ENCODE measurements at regions not wholly inside any gene's neighbourhood (a gene's known extent, or its start where the extent isn't known, plus 50 kb on each side); places are given as distances from the start of the nearest gene placed in this dataset.

GRCh38 chrX:145464650-145465049 is 217.3 kb downstream of the SPANXN1 start:
- H3K9ac ChIP-seq (ENCODE audit: low read depth in 1 of 2, low read length in 2 of 2) = no peak overlapping the region
- no peak for DNase-seq (ENCODE audit: low spot score)
- H3K36me3 ChIP-seq (ENCODE audit: control insufficient read depth in 4 of 4, insufficient read depth in 3 of 4, low read depth in 1 of 4, low read length in 3 of 4) = no peaks in the 10 kb centered on the region
- 70% methylated on average over 3 of the region's 3 CpGs for WGBS
- H3K27me3 ChIP-seq (ENCODE audit: control insufficient read depth in 4 of 4, insufficient read depth in 4 of 4, low read length in 3 of 4) = no peaks in the 10 kb centered on the region
- H3K4me1 ChIP-seq (ENCODE audit: control insufficient read depth in 4 of 4, insufficient read depth in 4 of 4, low read length in 3 of 4) = no peaks in the 10 kb centered on the region
- H3K9me3 ChIP-seq (ENCODE audit: control insufficient read depth in 4 of 4, low read length in 3 of 4) = peaks cover 0 to 10% (median 0%) of the 10 kb centered on the region in 4 donors
- TF ChIP-seq CTCF (IDR thresholded peaks at IDR 0.05; ENCODE audit: low read depth, low read length, missing input control) = no peak
- TF ChIP-seq SP1 (IDR thresholded peaks at IDR 0.05) = no peak
- no peak for TF ChIP-seq YY1 (IDR thresholded peaks at IDR 0.05)
- no peak for TF ChIP-seq RXRA (IDR thresholded peaks at IDR 0.05)
- TF ChIP-seq FOXA1 (IDR thresholded peaks at IDR 0.05) = no peak
- no peak for TF ChIP-seq HNF4A (conservative IDR thresholded peaks at IDR 0.05)
- no peak for TF ChIP-seq GABPA (IDR thresholded peaks at IDR 0.05 in 1 of 2, conservative IDR thresholded peaks at IDR 0.05 in 1 of 2)
- no peak for TF ChIP-seq HNF4G (IDR thresholded peaks at IDR 0.05)
- TF ChIP-seq MAX (IDR thresholded peaks at IDR 0.05) = no peak
- TF ChIP-seq ZBTB33 (IDR thresholded peaks at IDR 0.05) = no peak
- no peak for TF ChIP-seq FOXA2 (IDR thresholded peaks at IDR 0.05)
- TF ChIP-seq ATF3 (IDR thresholded peaks at IDR 0.05) = no peak
- no peak for TF ChIP-seq EGR1 (IDR thresholded peaks at IDR 0.05; ENCODE audit: low read depth in 2 of 2)
- no peak for TF ChIP-seq TAF1 (conservative IDR thresholded peaks at IDR 0.05)
- no peak for TF ChIP-seq REST (IDR thresholded peaks at IDR 0.05)
- TF ChIP-seq JUND (IDR thresholded peaks at IDR 0.05) = no peak
- no peak for TF ChIP-seq NR2F2 (IDR thresholded peaks at IDR 0.05)
- H3K27ac ChIP-seq (ENCODE audit: low read depth in 1 of 2, low read length in 2 of 2) = no peak overlapping the region
- H3K4me3 ChIP-seq (ENCODE audit: low read depth in 1 of 3, low read length in 3 of 3) = no peak overlapping the region

GRCh38 chrX:145475725-145476124 is 228.4 kb downstream of the SPANXN1 start:
- Histone ChIP-seq H3K9me3 (ENCODE audit: control insufficient read depth in 4 of 4, low read length in 3 of 4) (no peaks in the 10 kb centered on the region), H3K9ac (ENCODE audit: low read depth in 1 of 2, low read length in 2 of 2) (no peak overlapping the region), H3K27ac (ENCODE audit: low read depth in 1 of 2, low read length in 2 of 2) (no peak overlapping the region), H3K4me3 (ENCODE audit: low read depth in 1 of 3, low read length in 3 of 3) (no peak overlapping the region), H3K27me3 (ENCODE audit: control insufficient read depth in 4 of 4, insufficient read depth in 4 of 4, low read length in 3 of 4) (no peaks in the 10 kb centered on the region), H3K4me1 (ENCODE audit: control insufficient read depth in 4 of 4, insufficient read depth in 4 of 4, low read length in 3 of 4) (no peaks in the 10 kb centered on the region), H3K36me3 (ENCODE audit: control insufficient read depth in 4 of 4, insufficient read depth in 3 of 4, low read depth in 1 of 4, low read length in 3 of 4) (no peaks in the 10 kb centered on the region)
- WGBS = 61% methylated on average over 7 of the region's 7 CpGs
- no peak for DNase-seq (ENCODE audit: low spot score)
- TF ChIP-seq HNF4A (conservative IDR thresholded peaks at IDR 0.05) (no peak), HNF4G (IDR thresholded peaks at IDR 0.05) (no peak), EGR1 (IDR thresholded peaks at IDR 0.05; ENCODE audit: low read depth in 2 of 2) (no peak)
